GM19035 (cell line): ENCODE measurements at regions not wholly inside any gene's neighbourhood (a gene's known extent, or its start where the extent isn't known, plus 50 kb on each side); places are given as distances from the start of the nearest gene placed in this dataset.
A peak's percentile ranks its signal among the peaks of the same experiment; 100 is the strongest.

ENCODE experiments used
- ATAC-seq: cut with Tn5 transposase; IDR thresholded peaks from one replicate; pipeline ENCODE4 v1.9.1; 2021; ENCODE audit not compliant: unreplicated experiment

DNA sequence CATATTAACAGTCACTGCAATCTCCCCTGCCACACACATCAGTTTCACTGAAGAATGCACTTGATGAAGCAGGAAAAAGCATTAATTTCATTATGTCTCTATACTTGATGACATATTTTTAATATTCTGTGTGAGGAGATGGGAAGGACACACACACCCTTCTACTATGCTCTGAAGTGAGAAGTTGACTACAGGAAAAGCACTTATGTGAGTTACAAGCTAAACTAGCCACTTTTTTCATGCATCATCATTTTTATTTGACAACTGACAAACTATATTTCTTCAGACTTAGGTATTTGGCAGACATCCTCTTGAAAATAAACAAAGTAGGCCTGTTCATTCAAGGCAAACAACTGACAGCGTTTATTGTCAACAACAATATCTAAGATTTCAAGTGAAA is 150.4 kb upstream of the ID2 start:
- ATAC-seq, result no peak

GRCh38 chr2:8532438-8532837 is 149.4 kb upstream of the ID2 start:
- ATAC-seq, result no peak

DNA sequence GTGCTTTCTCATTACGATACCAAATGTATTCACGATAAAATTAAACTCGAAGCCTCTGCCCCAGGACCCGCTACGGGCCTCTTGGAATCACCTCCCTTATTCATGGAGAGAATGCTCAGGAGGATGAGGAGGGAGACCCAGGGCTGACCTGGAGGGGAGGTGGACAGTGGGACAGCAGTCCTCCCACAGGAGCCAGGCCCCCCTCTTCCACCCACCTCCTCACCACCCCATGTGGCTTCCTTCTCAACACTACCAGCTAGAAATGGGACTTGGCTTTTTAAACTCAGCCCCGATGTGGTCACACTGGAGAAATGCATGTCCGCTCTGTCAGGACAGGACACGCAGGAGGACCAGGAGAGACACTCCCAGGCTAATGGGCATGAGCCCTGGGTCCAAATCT is 147.9 kb upstream of the ID2 start:
- ATAC-seq, result no peak

DNA sequence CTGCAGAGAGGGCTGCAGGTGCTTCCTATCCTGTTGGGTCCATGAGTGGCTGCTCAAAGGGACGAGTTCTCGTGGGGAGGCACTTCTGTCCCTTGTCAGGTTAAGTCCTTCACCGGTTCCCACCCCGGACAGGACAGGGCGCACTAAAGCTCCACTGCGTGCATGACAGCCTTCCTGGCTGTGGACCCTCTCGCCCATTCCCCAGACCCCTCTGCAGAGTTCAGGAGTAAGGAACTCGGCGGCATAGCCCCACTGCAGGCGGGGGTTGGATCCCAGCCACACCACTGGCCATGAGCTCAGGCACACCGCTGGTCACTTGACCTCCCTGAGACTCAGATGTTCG is 147.5 kb upstream of the ID2 start:
- ATAC-seq, result no peak

DNA sequence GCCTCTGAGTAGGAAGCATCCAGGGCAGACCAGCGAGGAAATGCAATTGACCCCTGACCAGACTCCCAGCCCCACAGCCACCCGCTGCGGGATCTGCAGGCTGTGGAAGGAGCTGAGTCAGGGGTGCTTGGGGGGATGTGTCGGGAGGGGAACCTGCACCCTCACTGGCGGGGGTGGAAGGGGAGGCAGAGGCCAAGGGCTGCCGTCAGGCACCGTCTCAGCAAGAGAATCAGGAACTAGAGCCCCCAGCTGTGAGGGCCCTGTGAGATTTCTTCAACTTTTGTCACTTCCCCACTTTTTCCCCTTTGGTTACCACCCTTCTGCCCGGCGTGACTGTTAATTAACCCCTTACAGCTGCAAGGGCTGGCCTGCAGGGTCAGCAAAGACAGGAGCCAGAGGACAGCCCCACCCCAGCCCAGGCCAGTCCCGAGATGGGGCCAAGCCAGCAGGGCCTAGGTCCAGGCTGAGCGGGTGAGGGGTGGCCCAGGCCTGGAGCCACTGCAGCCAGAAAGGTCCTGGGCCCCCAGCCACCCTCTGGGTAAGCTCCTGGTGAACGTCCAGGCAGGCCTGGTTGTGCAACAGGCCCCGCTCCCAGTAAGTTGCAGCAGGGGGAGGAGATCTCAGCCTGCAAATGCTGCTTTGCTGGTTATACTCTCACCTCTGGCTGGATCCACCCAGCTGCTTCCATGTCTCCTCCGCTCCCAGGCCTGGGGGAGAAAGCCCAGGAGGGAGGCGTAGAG is 147.0 kb upstream of the ID2 start:
- ATAC-seq, result no peak

- ATAC-seq, result no peak
Measured at GRCh38 chr2:8535469-8535795, 146.4 kb upstream of the ID2 start.

- ATAC-seq, result no peak
Measured at GRCh38 chr2:8535821-8536685, 145.8 kb upstream of the ID2 start.

DNA sequence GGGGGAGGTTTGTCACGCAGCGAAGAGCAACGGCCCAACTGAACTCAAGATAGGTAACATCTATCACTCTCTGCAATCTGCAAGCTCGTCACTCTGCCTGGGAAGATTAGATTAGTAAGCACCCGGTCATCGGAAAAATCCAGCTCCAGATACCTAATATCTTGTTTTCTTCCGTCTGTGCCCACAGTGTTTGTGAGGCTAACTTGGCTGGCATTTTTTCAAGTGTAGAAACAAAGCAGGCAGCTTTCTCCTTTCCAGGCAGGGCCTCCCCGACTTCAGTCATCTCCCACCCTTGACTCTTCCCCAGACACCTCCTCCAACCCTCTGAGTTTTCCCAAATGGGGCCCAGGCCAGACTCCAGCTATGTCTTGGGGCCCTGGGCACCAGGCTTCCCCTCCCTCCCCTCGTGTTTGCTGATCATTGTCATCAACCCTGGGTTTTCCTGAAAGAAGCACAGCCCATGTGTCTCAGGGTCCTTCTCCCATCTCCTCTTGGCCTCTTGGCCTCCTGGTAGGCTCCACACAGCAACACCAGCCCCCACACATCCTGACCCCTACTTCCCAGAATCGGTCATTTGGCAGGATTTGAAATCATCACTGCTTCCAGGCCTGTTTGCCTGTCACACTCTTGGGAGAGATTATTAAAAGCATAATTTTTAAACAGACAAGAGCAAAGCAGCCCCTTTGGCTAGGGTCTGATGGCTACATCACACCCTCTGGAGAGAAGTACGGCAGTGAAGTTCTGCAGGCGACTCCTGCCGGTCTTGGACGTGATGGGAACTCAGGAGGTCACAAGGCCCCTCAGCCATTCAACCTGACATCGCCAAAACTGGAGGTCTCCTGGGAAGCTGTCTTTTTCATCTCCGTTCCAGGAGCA is 144.9 kb upstream of the ID2 start:
- ATAC-seq, result no peak

- no peak for ATAC-seq
Measured at GRCh38 chr2:8537562-8538155, 144.2 kb upstream of the ID2 start.

GRCh38 chr2:8538531-8538930 is 143.3 kb upstream of the ID2 start:
- ATAC-seq, result no peak

DNA sequence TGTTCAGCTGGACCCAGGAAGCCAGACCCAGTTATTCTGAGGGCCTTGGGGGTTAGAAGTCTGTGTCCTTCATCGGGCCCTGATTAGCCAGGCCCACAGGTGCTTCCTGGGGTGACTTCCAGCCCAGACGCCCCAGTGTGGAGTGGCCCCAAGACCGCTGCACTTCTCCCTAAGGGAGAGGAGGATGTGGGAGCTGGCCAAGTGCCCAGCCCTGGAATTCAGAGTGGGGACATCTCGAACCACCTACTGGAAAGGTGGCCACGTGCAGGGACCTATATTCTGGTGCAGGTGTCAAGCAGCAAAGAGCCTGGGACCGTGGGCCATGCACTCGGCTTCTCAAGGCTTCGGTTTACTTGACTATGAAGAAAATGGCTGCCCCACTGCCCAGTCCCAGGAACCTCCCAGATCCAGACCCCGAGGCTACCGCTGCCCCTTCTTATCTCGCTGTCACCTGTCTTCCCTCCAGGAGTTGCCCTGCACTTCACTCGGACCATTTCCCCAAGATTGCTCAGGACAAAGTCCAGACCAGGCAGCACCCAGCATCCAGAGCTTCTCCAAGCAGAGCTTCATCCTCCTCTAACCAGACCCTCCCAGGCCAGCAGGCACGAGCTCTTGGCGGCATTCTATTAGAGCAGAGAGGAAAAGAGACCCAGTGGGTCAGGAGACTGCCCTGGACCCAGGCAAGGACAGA is 142.8 kb upstream of the ID2 start:
- ATAC-seq, result no peak

- no peak for ATAC-seq
Measured at GRCh38 chr2:8539743-8540551, 141.9 kb upstream of the ID2 start.

DNA sequence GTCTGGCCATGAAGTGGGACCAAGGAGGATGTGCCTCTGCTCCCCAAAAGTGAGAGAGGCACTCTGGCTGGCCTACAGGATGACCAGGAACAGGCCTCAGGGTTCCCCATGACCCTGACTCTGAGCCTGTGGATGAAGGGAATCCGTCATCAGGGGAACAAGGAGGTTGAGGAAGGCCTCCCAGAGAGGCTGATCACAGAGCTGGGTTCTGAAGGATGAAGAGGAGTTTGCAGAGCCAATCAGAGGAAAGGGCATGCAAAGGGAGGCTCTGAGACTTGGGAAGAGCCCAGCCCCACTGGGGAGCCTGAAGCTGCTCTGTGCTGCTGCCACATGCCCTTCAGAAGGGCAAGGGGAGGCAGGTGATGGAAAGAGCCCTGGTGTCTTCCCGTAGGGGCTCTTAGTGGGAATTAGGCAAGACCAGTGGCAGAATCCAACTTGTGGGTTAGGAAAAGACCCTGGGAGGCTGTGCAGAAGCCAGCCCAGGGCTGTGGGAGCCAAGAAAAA is 141.3 kb upstream of the ID2 start:
- no peak for ATAC-seq

DNA sequence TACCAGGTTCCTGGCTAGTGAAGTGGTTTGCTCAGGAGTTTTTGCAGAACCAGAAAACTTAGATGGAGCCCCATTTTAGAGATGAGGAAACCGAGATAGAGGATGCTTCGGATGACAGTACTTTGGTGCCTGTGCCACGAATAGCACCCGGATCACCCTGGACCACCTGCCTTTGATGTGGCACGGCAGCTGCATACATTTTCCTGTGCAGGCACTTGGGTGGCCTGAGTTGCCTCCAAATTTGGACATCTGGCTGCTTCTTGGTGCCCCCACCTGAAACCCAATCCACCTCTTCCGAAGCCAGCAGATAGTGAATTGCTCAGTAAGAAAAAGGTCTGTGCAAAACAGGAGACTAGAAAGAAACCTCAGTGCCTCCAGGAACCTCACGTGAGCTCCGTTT is 140.6 kb upstream of the ID2 start:
- ATAC-seq, result no peak

DNA sequence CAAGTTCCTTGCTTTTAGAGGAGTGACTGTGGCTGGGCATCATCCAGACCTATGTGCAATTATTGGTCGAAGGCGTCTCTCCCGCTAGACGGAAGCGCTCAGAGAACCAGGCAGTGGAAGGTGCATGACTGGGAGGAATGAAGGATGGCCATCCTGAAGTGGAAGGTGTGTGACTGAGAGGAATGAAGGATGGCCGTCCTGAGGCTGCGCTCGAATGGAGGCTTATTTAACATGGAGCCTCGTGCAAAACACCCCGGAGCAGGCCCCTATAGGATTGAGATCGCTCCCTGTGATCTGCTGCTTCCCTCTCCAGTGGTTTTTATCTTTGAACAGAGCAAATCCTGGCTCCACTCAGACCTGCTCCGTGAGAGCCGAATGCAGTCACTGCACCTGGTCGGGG is 140.2 kb upstream of the ID2 start:
- no peak for ATAC-seq

DNA sequence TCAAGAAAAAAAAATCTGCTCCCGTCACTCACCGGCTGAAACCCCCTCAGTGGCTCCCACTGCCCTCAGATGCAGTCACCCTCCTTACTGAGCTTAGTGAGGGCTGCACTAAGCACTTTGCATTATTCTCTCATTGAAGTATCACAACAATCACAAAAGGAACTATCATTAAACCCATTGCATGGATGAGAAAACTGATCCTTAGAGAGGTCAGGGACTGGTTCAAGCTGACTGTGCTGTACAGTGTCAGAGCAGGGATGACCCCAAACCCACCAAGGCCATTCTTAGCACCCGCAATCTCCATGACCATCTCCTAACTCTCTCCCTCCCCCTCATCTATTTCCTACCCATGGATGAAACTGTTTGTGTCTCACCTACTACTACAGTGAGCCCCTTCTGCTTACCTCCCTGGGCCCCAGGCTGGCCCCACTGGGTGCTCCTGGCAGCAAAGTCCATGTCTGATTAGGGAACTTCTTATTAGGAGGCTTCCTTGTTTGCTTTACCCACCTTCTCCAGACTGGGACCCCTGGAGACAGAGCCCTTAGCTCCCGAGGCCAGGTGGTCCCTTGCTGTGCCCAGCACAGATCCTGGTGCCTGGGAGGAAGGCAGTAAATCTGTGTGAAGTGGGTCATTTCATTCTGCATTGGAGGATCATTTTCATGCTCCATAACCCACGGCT is 139.3 kb upstream of the ID2 start:
- no peak for ATAC-seq

- ATAC-seq, result peak; percentile 15
Measured at GRCh38 chr2:8543060-8543382, 138.8 kb upstream of the ID2 start.

DNA sequence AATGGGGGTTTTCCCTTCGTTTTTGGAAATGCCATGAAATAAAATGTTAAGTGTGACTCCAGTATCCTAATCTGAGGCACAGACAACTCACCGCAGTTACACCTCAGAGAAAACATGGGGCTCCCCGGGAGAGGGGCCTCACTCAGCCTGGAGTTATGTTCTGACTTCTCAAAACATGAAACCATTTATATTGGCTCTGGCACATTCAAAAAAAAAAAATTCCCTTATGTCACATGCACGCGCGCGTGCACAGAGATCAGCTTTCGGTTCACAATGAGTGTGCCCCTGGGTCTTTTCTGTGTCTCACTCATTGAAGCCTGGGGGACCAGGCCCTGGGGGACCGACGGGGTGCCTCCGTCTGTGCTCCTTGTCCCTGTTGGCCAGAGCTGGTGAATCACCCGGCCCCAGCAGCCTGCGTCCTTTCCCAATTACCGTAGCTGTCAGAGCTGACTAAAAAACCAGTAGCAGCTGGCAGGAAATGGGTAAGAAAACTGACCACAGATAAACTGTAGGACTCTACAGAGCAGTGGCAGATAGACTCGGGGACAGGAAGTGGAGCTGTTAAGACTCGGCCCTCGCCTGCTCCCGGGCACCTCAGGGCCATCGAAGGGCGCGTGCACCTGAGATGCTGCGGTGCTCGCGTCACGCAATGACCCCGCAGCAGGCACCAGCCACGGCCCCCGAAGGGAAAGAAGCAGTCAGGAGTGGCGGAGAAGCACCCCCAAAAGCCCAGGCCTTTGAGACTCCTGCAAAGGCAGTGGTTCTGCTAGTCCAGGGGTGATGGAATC is 138.3 kb upstream of the ID2 start:
- ATAC-seq, result peak; percentile 79
